ENCODE measurements at regions not wholly inside any gene's neighbourhood (a gene's known extent, or its start where the extent isn't known, plus 50 kb on each side); places are given as distances from the start of the nearest gene placed in this dataset.
"Not testable (repeated sequence)": the region's sequence is repeated elsewhere in the genome, so short reads cannot be mapped to it uniquely, and the experiment has no call there.

- intact Hi-C loops (cut with DNase I; ENCODE audit: low total_unique reads), result no loop called here
- no peak for TF ChIP-seq POLR2A (IDR thresholded peaks at IDR 0.05)
- TF ChIP-seq CTCF (IDR thresholded peaks at IDR 0.05), result no peak
- Histone ChIP-seq H3K4me3 (no peak overlapping the region), H3K27ac (no peak overlapping the region), H3K4me1 (no peaks in the 10 kb centered on the region), H3K9me3 (peaks cover 0 to 8% of the 10 kb centered on the region in 2 donors), H3K27me3 (no peaks in the 10 kb centered on the region), H3K36me3 (no peaks in the 10 kb centered on the region)
- DNase-seq, result no peak
Observed at GRCh38 chr2:89831641-89832498, 1140.4 kb downstream of the RPIA start.

GRCh38 chr2:89833116-89833779 lies 1141.8 kb downstream of the RPIA start:
- TF ChIP-seq POLR2A (IDR thresholded peaks at IDR 0.05) (no peak), CTCF (IDR thresholded peaks at IDR 0.05) (no peak)
- intact Hi-C loops (cut with DNase I; ENCODE audit: low total_unique reads), result no loop called here
- no peak for DNase-seq
- H3K27ac ChIP-seq, result no peak overlapping the region
- H3K36me3 ChIP-seq, result no peaks in the 10 kb centered on the region
- peaks cover 0 to 8% of the 10 kb centered on the region in 2 donors for H3K9me3 ChIP-seq
- no peaks in the 10 kb centered on the region for H3K4me1 ChIP-seq
- no peaks in the 10 kb centered on the region for H3K27me3 ChIP-seq
- no peak overlapping the region for H3K4me3 ChIP-seq

- no peak for DNase-seq
- H3K4me3 ChIP-seq, result no peak overlapping the region
- H3K27ac ChIP-seq, result no peak overlapping the region
- no peaks in the 10 kb centered on the region for H3K27me3 ChIP-seq
- no peaks in the 10 kb centered on the region for H3K36me3 ChIP-seq
- intact Hi-C loops (cut with DNase I; ENCODE audit: low total_unique reads), result no loop called here
- H3K9me3 ChIP-seq, result peaks cover 0 to 8% of the 10 kb centered on the region in 2 donors
- no peak for TF ChIP-seq POLR2A (IDR thresholded peaks at IDR 0.05)
- no peak for TF ChIP-seq CTCF (IDR thresholded peaks at IDR 0.05)
- H3K4me1 ChIP-seq, result no peaks in the 10 kb centered on the region
Observed at GRCh38 chr2:89833780-89834117, 1142.3 kb downstream of the RPIA start.

- Histone ChIP-seq H3K4me1 (no peaks in the 10 kb centered on the region), H3K36me3 (no peaks in the 10 kb centered on the region), H3K9me3 (peaks cover 0 to 5% of the 10 kb centered on the region in 2 donors), H3K27ac (no peak overlapping the region), H3K4me3 (no peak overlapping the region), H3K27me3 (no peaks in the 10 kb centered on the region)
- TF ChIP-seq CTCF (IDR thresholded peaks at IDR 0.05) (no peak), POLR2A (IDR thresholded peaks at IDR 0.05) (no peak)
- intact Hi-C loops (cut with DNase I; ENCODE audit: low total_unique reads), result no loop called here
- DNase-seq, result no peak
Observed at GRCh38 chr2:89834306-89834705, 1142.8 kb downstream of the RPIA start.

GRCh38 chr2:89836326-89836725 lies 1144.9 kb downstream of the RPIA start:
- H3K27ac ChIP-seq; H3K36me3 ChIP-seq; DNase-seq; H3K4me3 ChIP-seq; H3K27me3 ChIP-seq; H3K4me1 ChIP-seq; intact Hi-C loops (cut with DNase I; ENCODE audit: low total_unique reads): not testable (repeated sequence)
- peaks cover 0 to 11% of the 10 kb centered on the region in 2 donors for H3K9me3 ChIP-seq

Data from uterus (tissue), 3 donors.